NCI-H1436 (cell line): ENCODE measurements at regions not wholly inside any gene's neighbourhood (a gene's known extent, or its start where the extent isn't known, plus 50 kb on each side); places are given as distances from the start of the nearest gene placed in this dataset.

Source experiments
- DNase-seq: peaks from one replicate; lab custom pipeline; 2025; lab: John Stamatoyannopoulos, UW

DNA sequence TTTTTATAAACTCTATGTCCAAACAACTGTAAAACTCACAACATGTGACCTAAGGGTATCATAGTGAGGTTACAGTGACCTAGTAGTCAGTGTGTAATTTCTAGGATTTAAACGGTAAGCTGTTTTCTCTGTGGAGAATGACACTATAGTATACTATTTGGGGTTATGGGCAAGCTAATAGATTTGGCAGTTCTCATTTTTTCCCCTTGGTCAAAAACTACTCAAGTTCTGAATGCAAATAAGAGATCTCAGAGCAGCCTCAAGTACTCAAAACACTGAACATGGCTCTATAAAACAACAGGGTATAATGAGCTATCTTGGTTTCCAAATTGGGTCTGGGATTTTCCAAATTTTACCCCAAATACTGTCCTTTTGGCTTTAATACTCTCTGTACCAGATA, 88.5 kb upstream of the HMCN1 start:
- no peak for DNase-seq

- no peak for DNase-seq
Measured at GRCh38 chr1:185645162-185645640, 89.0 kb upstream of the HMCN1 start.

- no peak for DNase-seq
Measured at GRCh38 chr1:185644531-185644930, 89.7 kb upstream of the HMCN1 start.

GRCh38 chr1:185636848-185637247, 97.3 kb upstream of the HMCN1 start:
- no peak for DNase-seq

GRCh38 chr1:185634704-185635103, 99.5 kb upstream of the HMCN1 start:
- DNase-seq: no peak

- DNase-seq: no peak
Measured at GRCh38 chr1:185632659-185633423, 101.3 kb upstream of the HMCN1 start.

GRCh38 chr1:185631843-185632242, 102.3 kb upstream of the HMCN1 start:
- no peak for DNase-seq

DNA sequence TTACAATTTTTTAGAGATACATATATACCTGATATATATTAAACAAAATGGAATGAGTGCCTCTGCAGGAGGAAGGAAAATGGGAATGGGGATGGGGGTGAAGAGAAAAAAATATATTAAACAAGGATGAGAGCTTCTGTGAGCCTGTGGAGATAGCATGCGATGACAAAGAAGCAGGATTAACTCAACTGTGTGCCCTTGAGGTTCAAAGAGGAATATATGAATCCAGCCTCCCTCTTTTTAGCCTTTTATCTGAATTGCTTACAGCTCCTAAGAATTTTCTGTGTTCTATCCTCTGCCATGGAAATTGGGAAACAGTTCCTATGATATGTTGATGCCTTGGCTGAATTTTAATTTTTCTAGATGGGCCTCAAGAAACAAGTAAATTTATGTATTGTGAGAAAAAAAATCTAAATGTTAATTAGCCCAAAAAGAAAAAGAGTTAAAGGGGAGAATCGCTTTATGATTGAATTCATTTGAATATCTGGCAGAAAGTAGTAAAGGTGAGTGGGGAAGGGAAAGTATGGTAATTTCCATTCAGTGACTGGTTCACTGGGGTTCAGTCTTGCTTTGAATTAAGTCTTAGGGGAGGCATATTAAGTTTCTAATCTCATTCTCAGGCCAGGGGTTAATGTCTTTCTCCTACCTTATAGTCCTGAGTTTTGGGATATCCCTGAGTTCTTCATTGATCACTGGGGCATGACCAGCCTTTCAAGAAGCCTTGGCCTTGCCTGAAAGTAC, 106.3 kb upstream of the HMCN1 start:
- no peak for DNase-seq

DNA sequence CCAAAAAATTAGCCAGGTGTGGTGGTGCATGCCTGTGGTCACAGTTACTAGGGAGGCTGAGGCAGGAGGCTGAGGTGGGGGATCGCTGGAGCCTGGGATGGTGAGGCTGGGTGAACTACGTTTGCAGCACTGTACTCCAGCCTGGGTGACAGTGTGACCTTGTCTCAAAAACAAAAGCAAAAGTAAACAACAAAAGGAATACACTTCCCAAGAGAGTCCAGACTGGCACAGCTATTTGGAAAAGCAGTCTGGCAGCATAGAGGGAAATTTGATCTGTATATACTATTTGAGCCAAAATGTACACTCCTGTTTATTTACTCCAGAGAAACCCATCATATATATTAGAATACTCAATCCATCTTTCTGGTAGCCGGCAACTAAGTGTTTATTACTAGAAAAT, 107.0 kb upstream of the HMCN1 start:
- no peak for DNase-seq

- no peak for DNase-seq
Measured at GRCh38 chr1:185626344-185626743, 107.8 kb upstream of the HMCN1 start.

DNA sequence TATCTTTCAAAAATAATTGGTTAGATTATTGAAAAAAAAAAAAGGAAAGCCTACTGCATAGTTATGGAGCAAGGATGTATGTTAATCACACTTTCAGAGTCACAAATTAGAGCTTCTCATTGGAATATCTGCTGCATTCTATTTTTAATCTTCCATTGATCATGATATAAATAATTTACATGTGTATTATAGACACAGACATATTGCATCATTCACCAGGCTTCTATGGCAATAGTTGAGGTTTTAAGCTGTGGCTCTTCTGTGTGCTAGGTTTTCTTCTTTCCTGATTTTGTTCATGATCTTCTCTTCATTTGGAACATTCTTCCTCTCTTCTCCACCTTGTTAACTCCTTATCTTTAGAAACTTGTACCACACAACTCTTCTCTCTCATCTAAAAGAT, 123.2 kb upstream of the HMCN1 start:
- DNase-seq: no peak

DNA sequence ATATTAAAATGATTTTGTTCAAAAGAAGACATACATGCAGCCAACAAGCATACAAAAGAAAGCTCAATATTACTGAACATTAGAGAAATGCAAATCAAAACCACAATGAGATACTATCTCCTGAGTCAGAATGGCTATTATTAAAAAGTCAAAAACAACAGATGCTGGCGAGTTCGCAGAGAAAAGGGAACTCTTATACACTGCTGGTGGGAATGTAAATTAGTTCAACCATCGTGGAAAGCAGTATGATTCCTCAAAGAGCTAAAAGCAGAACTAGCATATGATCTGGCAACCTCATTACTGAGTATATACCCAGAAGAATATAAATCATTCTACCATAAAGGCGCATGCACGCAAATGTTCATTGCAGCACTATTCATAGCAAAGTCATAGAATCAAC, 126.0 kb upstream of the HMCN1 start:
- no peak for DNase-seq

- DNase-seq: no peak
Measured at GRCh38 chr1:185603158-185603557, 131.0 kb upstream of the HMCN1 start.

- DNase-seq: no peak
Measured at GRCh38 chr1:185601189-185601588, 133.0 kb upstream of the HMCN1 start.

- DNase-seq: no peak
Measured at GRCh38 chr1:185600641-185601040, 133.6 kb upstream of the HMCN1 start.

- DNase-seq: no peak
Measured at GRCh38 chr1:185598332-185598731, 135.9 kb upstream of the HMCN1 start.

DNA sequence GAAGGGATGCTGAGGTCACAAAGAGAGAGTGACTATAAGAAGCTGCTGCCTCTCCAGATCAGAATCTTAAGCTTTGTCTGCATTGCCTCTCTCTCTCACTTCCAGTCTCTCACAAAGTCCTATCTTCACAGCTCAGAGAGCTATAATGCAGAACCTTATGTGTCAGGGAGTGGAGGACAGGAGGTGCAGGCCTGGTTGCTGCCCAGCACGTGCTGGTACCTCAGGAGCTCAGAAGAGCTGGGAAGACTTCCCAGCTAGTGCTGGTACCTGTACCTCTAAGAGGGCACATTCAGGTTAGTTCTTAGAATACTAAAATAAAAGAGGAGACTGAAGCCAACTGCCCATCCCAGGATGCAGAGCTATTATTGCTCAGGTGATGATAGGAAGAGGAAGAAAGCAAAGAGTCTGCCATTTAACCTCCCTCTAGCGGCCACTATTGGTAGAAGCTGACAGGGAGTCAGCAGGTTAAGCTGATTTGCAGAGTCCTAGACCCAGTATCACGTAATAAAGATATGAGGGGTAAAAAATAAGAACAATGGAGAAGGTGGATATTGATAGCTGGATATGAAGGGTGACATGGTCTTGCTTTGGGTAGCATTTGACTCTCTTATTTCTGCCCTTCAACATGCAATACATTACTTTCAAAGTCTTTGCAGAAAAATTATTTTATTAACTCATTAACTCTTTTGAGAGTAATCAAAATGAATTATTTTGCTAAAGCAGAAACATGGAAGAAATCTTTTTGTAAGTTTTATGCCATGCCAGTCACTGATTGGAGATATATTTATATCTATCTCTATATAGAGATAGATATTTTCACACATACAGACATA, 138.1 kb upstream of the HMCN1 start:
- peak; percentile 59 for DNase-seq

DNA sequence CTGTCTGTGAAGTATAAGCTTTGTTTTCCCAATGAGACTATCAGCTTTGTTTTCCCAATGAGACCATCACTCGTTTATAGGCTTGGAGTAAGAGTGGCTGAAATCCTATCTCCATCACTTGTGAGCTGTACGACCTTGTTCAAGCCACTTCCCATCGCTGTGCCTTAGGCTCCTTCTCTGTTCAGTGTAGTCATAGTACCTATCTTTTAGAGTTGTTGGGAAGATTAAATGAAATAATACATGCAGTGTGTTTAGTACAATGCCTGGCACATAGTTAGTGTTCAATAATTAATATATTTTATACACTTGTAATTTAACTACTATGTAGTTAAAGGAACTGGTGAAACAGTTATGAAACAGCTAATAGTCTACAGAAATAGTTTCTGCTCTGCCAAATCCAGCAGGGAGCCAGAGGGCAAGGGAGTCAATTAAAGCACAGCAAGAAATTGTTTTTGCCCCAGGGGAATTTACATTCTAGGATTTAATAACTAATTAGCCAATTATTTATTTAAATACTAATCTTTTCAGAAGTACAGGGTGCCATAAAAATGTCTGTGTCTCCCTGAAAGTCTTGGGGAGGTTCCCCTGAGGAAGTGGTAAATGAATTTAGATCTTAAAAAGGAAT, 139.3 kb upstream of the HMCN1 start:
- DNase-seq: no peak

GRCh38 chr1:185593271-185593670, 140.9 kb upstream of the HMCN1 start:
- no peak for DNase-seq

DNA sequence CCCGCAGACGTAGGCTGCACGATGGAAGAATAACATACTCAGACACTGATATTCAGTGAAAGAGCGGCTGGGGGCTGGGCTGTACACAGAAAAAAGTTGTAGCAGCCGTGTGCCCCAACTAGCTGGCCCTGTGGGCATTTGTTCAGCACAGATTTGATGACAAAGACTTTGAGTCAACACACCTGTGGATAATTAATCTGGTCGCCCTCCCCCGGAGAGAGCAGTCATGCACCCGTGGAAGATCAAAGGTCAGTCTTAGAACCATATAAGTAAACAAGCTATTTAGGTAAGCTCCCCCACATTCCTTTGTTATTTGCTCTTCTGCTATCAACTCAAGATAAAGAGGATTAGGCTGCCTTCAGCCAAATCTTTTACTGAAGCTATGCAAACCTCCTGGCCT, 148.4 kb upstream of the HMCN1 start:
- no peak for DNase-seq

DNA sequence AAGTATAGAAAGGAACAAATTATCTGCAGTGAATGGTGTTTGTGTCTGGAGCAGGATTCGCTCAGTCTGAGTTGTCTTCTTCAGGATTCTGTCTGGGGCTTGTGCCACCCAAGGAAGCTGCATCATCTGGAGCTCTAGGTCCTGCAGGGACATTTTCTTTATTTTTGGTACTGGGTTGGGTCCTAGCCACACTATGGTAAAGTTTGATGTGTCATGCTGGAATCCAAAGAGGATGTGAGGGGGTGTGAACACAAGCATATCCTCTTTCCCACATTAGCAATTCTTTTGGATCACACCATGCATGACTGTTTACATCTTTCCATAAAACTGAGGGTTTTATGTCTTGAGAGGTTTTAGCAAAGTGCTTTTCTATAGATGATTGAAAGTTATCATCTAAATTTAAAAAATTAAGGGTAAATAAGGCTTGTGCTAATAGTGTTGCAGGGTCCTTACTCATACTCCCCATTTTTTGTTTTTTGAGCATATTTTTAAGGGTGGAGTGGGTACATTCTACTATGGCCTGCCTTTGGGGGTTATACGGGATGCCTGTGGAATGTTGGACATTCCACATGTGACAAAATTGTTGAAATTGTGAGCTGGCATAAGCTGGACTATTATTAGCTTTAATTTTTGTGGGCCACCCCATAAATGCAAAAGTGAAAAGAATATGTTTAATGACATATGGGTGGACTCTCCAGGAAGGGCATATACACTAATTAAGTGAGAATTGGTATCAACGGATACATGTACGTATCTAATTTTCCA, 152.0 kb upstream of the HMCN1 start:
- DNase-seq: no peak
